T-cell (primary cell): ENCODE measurements at regions not wholly inside any gene's neighbourhood (a gene's known extent, or its start where the extent isn't known, plus 50 kb on each side); places are given as distances from the start of the nearest gene placed in this dataset.

Experiments
- ATAC-seq, 4 experiments: fragments of 200-7000 bp in 3 of 4; fragments of 150-1000 bp in 1 of 4; cut with Tn5 transposase; replicated peaks in 1 of 4; 1 replicate in 3 of 4; 2 replicates in 1 of 4; pipeline ENCODE4 v1.10.0; 2021; ENCODE audit warnings: moderate library complexity in 3 of 4, mild to moderate bottlenecking in 2 of 4, moderate number of reproducible peaks in 1 of 4
- CTCF ChIA-PET, 2 donors: fragments of 300-600 bp; sonication (Branson Sonifier 250); formaldehyde crosslinking; loops; one replicate each; lab custom pipeline; 2022; ENCODE audit warnings: antibody characterized with exemption in 2 of 2; lab: Charles Lee
- POLR2A ChIA-PET, 2 donors: fragments of 300-600 bp; sonication (Branson Sonifier 250); formaldehyde crosslinking; loops; one replicate each; lab custom pipeline; 2022; ENCODE audit warnings: antibody characterized with exemption in 2 of 2; lab: Charles Lee
- DNase-seq, 35 experiments: peaks; one replicate each; pipeline versions ENCODE4 v3.0.0 to v3.0.0-alpha.2; 2013 to 2023
- H3K27ac ChIP-seq: one replicate; pipeline ENCODE4 v1.5.1; 2013; ENCODE audit warnings: low read length
- H3K27me3 ChIP-seq, 2 experiments: replicated peaks in 1 of 2; 1 replicate in 1 of 2; 2 replicates in 1 of 2; pipeline versions ENCODE4 v1.6.1 to v1.7.0; 2013; ENCODE audit warnings: low read length in 1 of 2, mixed read lengths in 1 of 2; ENCODE audit not compliant: control insufficient read depth in 2 of 2, insufficient read depth in 2 of 2; ENCODE audit errors: extremely low read depth in 1 of 2
- H3K36me3 ChIP-seq, 2 donors: 1 replicate in 1 of 2; 2 replicates in 1 of 2; pipeline versions ENCODE4 v1.6.1 to v1.7.0; 2013; ENCODE audit warnings: low read length in 1 of 2; ENCODE audit not compliant: control insufficient read depth in 2 of 2, insufficient read depth in 1 of 2; ENCODE audit errors: extremely low read depth in 1 of 2
- H3K4me1 ChIP-seq, 2 experiments: 1 replicate in 1 of 2; 2 replicates in 1 of 2; pipeline versions ENCODE4 v1.6.1 to v1.7.0; 2013; ENCODE audit warnings: low read length in 2 of 2, mixed read lengths in 1 of 2; ENCODE audit not compliant: insufficient read depth in 2 of 2, control insufficient read depth in 1 of 2; ENCODE audit errors: extremely low read depth in 1 of 2
- H3K4me3 ChIP-seq, 2 donors: 1 replicate in 1 of 2; 2 replicates in 1 of 2; pipeline versions ENCODE4 v1.5.1 to v1.7.0; 2013; ENCODE audit warnings: mild to moderate bottlenecking in 2 of 2, low read length in 1 of 2, moderate library complexity in 1 of 2; ENCODE audit not compliant: control insufficient read depth in 1 of 2; ENCODE audit errors: extremely low read depth in 1 of 2
- H3K9me3 ChIP-seq: 2 replicates; pipeline ENCODE4 v1.7.0; 2013
- H3K27ac Mint-ChIP-seq, 2 donors: one replicate each; pipeline ENCODE4 v1.8.0; 2020 to 2021; ENCODE audit warnings: mild to moderate bottlenecking in 2 of 2, mixed read lengths in 2 of 2
- H3K27me3 Mint-ChIP-seq, 2 donors: one replicate each; pipeline ENCODE4 v1.8.0; 2021 to 2022; ENCODE audit warnings: mixed read lengths in 2 of 2
- H3K36me3 Mint-ChIP-seq: one replicate; pipeline ENCODE4 v1.8.0; 2021; ENCODE audit warnings: mixed read lengths
- H3K4me1 Mint-ChIP-seq, 3 donors: one replicate each; pipeline ENCODE4 v1.8.0; 2020 to 2022; ENCODE audit warnings: mixed read lengths in 3 of 3, mild to moderate bottlenecking in 1 of 3
- H3K4me3 Mint-ChIP-seq, 3 donors: one replicate each; pipeline ENCODE4 v1.8.0; 2020 to 2022; ENCODE audit warnings: mild to moderate bottlenecking in 3 of 3, mixed read lengths in 3 of 3, moderate library complexity in 3 of 3
- H3K9me3 Mint-ChIP-seq, 3 donors: one replicate each; pipeline ENCODE4 v1.8.0; 2020 to 2022; ENCODE audit warnings: mixed read lengths in 3 of 3
- WGBS: methylation state at CpG from one replicate; pipeline ENCODE4 v1.1.5; 2013; ENCODE audit warnings: missing lambda C conversion rate; ENCODE audit not compliant: insufficient coverage; 5-methylcytosine and 5-hydroxymethylcytosine counted together

DNA sequence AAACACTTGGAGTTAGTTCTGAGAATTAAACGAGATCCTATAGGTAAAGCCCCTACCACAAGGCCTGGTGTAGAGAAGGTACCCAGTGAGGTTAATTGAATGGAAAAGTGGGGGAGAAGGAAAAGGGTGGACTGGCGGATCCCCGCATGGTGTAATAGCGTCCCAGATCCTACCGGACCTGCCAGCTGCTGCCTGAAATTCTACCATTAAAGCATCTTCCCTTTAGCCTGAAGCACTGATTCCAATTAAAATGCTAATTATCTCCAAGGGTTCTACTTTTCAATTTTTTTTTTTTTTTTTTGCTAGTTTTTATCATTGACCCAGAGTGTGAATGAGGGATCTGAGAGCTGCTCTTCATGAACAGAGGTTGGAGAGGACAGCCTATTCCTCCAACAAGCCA, 237.9 kb downstream of the TLE3 start:
- peaks cover 0 to 22% of the 10 kb centered on the region in 2 experiments for H3K27me3 ChIP-seq
- no peaks in the 10 kb centered on the region for H3K9me3 ChIP-seq
- H3K4me1 Mint-ChIP-seq = peaks cover 15 to 20% (median 18%) of the 10 kb centered on the region in 3 donors
- WGBS = no CpG with 5 or more reads among the region's 5 CpGs
- no peak overlapping the region for H3K4me3 Mint-ChIP-seq
- peaks cover 11 to 20% of the 10 kb centered on the region in 2 experiments for H3K4me1 ChIP-seq
- H3K27ac ChIP-seq = no peak overlapping the region
- H3K27ac Mint-ChIP-seq = no peak overlapping the region
- H3K27me3 Mint-ChIP-seq = peaks cover 3% of the 10 kb centered on the region in 2 donors
- no peaks in the 10 kb centered on the region for H3K36me3 Mint-ChIP-seq
- ATAC-seq = no peak
- POLR2A ChIA-PET = no interaction called here
- no peaks in the 10 kb centered on the region for H3K9me3 Mint-ChIP-seq
- no peaks in the 10 kb centered on the region for H3K36me3 ChIP-seq
- CTCF ChIA-PET = interaction anchor here in 1 of 2 donors (0.7 kb wide), 1 partner anchor 606 kb away, joined by 4 read pairs; no protein-coding TSS in a partner anchor
- H3K4me3 ChIP-seq = no peak overlapping the region
- DNase-seq = no peak

DNA sequence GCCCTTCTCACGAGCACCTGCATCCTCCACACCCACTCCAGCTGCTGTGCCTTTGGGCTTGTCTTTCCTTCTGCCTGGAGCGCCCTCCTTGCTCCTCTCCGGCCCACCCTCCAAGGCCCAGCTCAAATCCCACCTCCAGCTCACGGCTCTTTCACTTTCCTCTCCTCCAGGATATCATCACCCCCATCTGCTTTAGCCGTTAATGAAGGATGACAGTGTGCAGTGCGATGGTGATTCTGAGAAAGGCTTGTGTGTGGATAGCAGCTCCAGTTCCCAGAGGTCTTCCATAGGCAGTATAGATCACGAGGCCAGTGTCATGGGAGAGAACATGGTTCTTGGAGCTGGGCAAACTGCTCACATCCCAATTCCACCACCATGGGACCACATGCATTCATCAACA, 237.4 kb downstream of the TLE3 start:
- Mint-ChIP-seq H3K4me1 (peaks cover 15 to 20% (median 18%) of the 10 kb centered on the region in 3 donors), H3K9me3 (no peaks in the 10 kb centered on the region), H3K27me3 (peaks cover 3% of the 10 kb centered on the region in 2 donors), H3K36me3 (no peaks in the 10 kb centered on the region), H3K4me3 (no peak overlapping the region), H3K27ac (no peak overlapping the region)
- H3K36me3 ChIP-seq = no peaks in the 10 kb centered on the region
- peaks cover 0 to 22% of the 10 kb centered on the region in 2 experiments for H3K27me3 ChIP-seq
- no peaks in the 10 kb centered on the region for H3K9me3 ChIP-seq
- H3K4me3 ChIP-seq = no peak overlapping the region
- ATAC-seq (no peak), DNase-seq (no peak)
- H3K27ac ChIP-seq = no peak overlapping the region
- WGBS = 70% methylated on average over 2 of the region's 7 CpGs
- POLR2A ChIA-PET = no interaction called here
- H3K4me1 ChIP-seq = peaks cover 11 to 20% of the 10 kb centered on the region in 2 experiments
- CTCF ChIA-PET = interaction anchor here in 1 of 2 donors (0.7 kb wide), 1 partner anchor 606 kb away, joined by 4 read pairs; no protein-coding TSS in a partner anchor

DNA sequence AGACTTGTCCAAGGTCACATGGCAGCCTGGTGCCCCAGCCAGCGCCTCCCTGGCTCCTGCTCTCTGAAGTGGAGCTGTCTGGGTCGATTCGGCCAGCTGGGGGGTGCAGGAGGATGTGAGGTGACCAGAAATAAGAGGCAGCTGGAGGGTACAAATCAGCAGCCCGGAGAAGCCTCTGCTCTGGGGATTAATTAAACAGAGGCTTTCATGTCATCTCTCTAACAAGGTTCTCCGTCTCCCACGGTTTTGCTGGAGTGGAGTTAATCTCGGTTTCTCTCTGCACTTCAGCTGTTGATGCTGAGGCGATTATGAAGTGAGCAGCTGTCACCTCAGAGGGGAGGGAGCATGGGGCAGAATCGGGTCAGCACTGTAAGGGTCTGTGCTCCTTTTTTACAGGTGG, 236.8 kb downstream of the TLE3 start:
- CTCF ChIA-PET = no interaction called here
- H3K9me3 ChIP-seq = no peaks in the 10 kb centered on the region
- no peaks in the 10 kb centered on the region for H3K36me3 Mint-ChIP-seq
- peaks cover 15 to 20% (median 18%) of the 10 kb centered on the region in 3 donors for H3K4me1 Mint-ChIP-seq
- WGBS = 83% methylated on average over 3 of the region's 9 CpGs
- H3K4me3 Mint-ChIP-seq = no peak overlapping the region
- no peaks in the 10 kb centered on the region for H3K36me3 ChIP-seq
- H3K27me3 ChIP-seq = peaks cover 0 to 22% of the 10 kb centered on the region in 2 experiments
- peaks cover 11 to 20% of the 10 kb centered on the region in 2 experiments for H3K4me1 ChIP-seq
- H3K27me3 Mint-ChIP-seq = peaks cover 3% of the 10 kb centered on the region in 2 donors
- POLR2A ChIA-PET = no interaction called here
- no peak for DNase-seq
- no peak for ATAC-seq
- H3K4me3 ChIP-seq = no peak overlapping the region
- no peak overlapping the region for H3K27ac ChIP-seq
- H3K9me3 Mint-ChIP-seq = no peaks in the 10 kb centered on the region
- no peak overlapping the region for H3K27ac Mint-ChIP-seq

DNA sequence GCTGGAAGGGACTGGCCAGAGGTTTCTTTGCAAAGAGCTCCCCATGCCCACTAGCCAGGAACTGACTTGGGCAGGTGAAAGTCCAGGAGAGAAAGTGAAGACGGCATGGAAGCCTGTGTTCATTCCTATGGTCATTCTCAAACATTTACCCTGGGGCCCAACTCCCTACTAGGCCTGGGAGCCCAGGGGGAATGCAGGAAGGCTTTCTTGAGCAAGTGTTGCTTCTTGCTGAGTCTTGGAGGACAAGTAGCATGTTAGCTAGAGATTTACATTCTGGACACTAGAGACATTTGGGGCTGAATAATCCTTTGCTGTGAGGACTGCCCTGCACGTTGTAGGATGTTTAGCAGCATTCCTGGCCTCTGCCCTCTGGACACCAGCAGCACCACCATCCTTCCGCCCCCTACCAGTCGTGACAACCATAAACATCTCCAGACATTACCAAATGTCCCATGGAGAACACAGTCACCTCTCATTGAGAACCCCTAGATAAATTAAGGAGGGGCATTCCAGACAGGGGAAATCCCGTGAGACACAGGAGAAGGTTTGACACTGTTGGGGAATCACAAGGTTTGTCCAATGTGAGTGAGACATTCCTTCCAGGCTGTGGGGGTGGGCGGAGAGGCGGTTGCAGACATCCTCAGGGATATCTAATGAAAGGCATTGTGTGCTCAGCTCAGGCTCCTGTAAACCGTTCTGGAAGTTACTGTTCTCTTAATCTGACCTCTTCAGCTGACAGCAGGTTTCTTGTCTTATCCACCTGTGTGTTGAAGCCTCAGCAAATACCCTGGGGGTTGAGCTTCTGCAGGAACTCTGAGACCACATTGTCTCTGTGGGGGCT, 236.2 kb downstream of the TLE3 start:
- POLR2A ChIA-PET = no interaction called here
- CTCF ChIA-PET = no interaction called here
- WGBS = 58% methylated on average over 4 of the region's 8 CpGs

GRCh38 chr15:69862540-69862939, 235.2 kb downstream of the TLE3 start:
- peaks cover 3% of the 10 kb centered on the region in 2 donors for H3K27me3 Mint-ChIP-seq
- H3K9me3 Mint-ChIP-seq = no peaks in the 10 kb centered on the region
- Histone ChIP-seq H3K36me3 (no peaks in the 10 kb centered on the region), H3K27ac (no peak overlapping the region), H3K9me3 (no peaks in the 10 kb centered on the region), H3K4me1 (peaks cover 8 to 13% of the 10 kb centered on the region in 2 experiments), H3K4me3 (no peak overlapping the region), H3K27me3 (peaks cover 0 to 18% of the 10 kb centered on the region in 2 experiments)
- no peak for ATAC-seq
- POLR2A ChIA-PET = no interaction called here
- H3K4me3 Mint-ChIP-seq = no peak overlapping the region
- no peaks in the 10 kb centered on the region for H3K36me3 Mint-ChIP-seq
- WGBS = 80% methylated on average over 1 of the region's 4 CpGs
- peaks cover 9 to 11% (median 9%) of the 10 kb centered on the region in 3 donors for H3K4me1 Mint-ChIP-seq
- CTCF ChIA-PET = no interaction called here
- no peak for DNase-seq
- peak overlapping the region in 1 of 2 donors; percentile 5 for H3K27ac Mint-ChIP-seq

More for the DNA sequence above, 236.2 kb downstream of the TLE3 start:
- Histone ChIP-seq H3K9me3 (no peaks in the 10 kb centered on the region), H3K27ac (no peak overlapping the region), H3K4me3 (no peak overlapping the region), H3K36me3 (no peaks in the 10 kb centered on the region), H3K4me1 (peaks cover 11 to 20% of the 10 kb centered on the region in 2 experiments), H3K27me3 (peaks cover 0 to 20% of the 10 kb centered on the region in 2 experiments)
- DNase-seq = no peak
- no peaks in the 10 kb centered on the region for H3K9me3 Mint-ChIP-seq
- ATAC-seq = no peak
- no peaks in the 10 kb centered on the region for H3K36me3 Mint-ChIP-seq
- H3K4me3 Mint-ChIP-seq = no peak overlapping the region
- peaks cover 15 to 20% (median 18%) of the 10 kb centered on the region in 3 donors for H3K4me1 Mint-ChIP-seq
- peaks cover 3% of the 10 kb centered on the region in 2 donors for H3K27me3 Mint-ChIP-seq
- no peak overlapping the region for H3K27ac Mint-ChIP-seq

- H3K4me1 ChIP-seq = peaks cover under 1 to 4% of the 10 kb centered on the region in 2 experiments
- no peaks in the 10 kb centered on the region for H3K9me3 ChIP-seq
- 84% methylated on average over 2 of the region's 2 CpGs for WGBS
- H3K36me3 ChIP-seq = no peaks in the 10 kb centered on the region
- Mint-ChIP-seq H3K27ac (no peak overlapping the region), H3K27me3 (peaks cover 2 to 3% of the 10 kb centered on the region in 2 donors), H3K4me3 (no peak overlapping the region), H3K36me3 (no peaks in the 10 kb centered on the region), H3K4me1 (peaks cover 3 to 4% (median 3%) of the 10 kb centered on the region in 3 donors), H3K9me3 (no peaks in the 10 kb centered on the region)
- no peak overlapping the region for H3K4me3 ChIP-seq
- CTCF ChIA-PET = no interaction called here
- peaks cover 0 to 16% of the 10 kb centered on the region in 2 experiments for H3K27me3 ChIP-seq
- no peak overlapping the region for H3K27ac ChIP-seq
- no peak for ATAC-seq
- DNase-seq = no peak
- POLR2A ChIA-PET = no interaction called here
Measured at GRCh38 chr15:69863446-69863845, 234.3 kb downstream of the TLE3 start.
